HCT116 (cell line): ENCODE measurements at regions not wholly inside any gene's neighbourhood (a gene's known extent, or its start where the extent isn't known, plus 50 kb on each side); places are given as distances from the start of the nearest gene placed in this dataset.

Experiments used
- ATAC-seq: fragments of 200-7000 bp; cut with Tn5 transposase; 2 replicates; pipeline ENCODE4 v1.9.1; 2020; ENCODE audit warnings: mild to moderate bottlenecking, moderate library complexity
- BruUV-seq: library from RNA; stranded (reverse); fragments of 400-500 nt; replicated peaks from 2 replicates; lab custom pipeline; 2021; lab: Mats Ljungman, UMichigan
- CTCF ChIA-PET: fragments of 300-600 bp; sonication (Branson Sonifier 250); formaldehyde crosslinking; loops from one replicate; lab custom pipeline; 2021; ENCODE audit warnings: antibody characterized with exemption; lab: Charles Lee
- POLR2A ChIA-PET: fragments of 300-600, 350-600 bp; sonication (Branson Sonifier 250); formaldehyde crosslinking; loops from one replicate; lab custom pipeline; 2021; ENCODE audit warnings: antibody characterized with exemption; lab: Charles Lee
- RAD21 ChIA-PET, 2 experiments: fragments of 300-600 bp; sonication (Branson Sonifier 250); formaldehyde crosslinking; loops; one replicate each; lab custom pipeline; 2023; ENCODE audit warnings: low total read pairs in 2 of 2; ENCODE audit not compliant: uncharacterized antibody in 2 of 2, unreplicated experiment in 2 of 2, low non-redundant PET in 1 of 2; lab: Charles Lee
- DNase-seq: peaks from one replicate; pipeline ENCODE4 v3.0.0-alpha.2; 2010; ENCODE audit warnings: low read depth, low spot score
- H2AFZ ChIP-seq: fragments of 200-600 bp; shearing (Covaris generic), sonication (generic); 2 replicates; pipeline ENCODE4 v1.6.1; 2017; ENCODE audit warnings: low read depth, mixed run types, mixed read lengths, antibody characterized with exemption, low read length; ENCODE audit not compliant: poor library complexity, severe bottlenecking
- H3K27ac ChIP-seq: 2 replicates; pipeline ENCODE4 v1.5.1; 2012; ENCODE audit warnings: low read depth, low read length
- H3K27me3 ChIP-seq: fragments of 200-600 bp; sonication (generic); 2 replicates; pipeline ENCODE4 v1.6.1; 2016; ENCODE audit warnings: mixed run types, low read length, mixed read lengths; ENCODE audit not compliant: insufficient read depth
- H3K36me3 ChIP-seq, 2 experiments: fragments of 200-500 bp in 1 of 2; fragments of 200-600 bp in 1 of 2; sonication (Bioruptor generic) in 1 of 2; sonication (generic) in 1 of 2; 2 replicates each; pipeline versions ENCODE4 v1.5.1 to v1.6.1; 2014 to 2016; ENCODE audit warnings: low read length in 2 of 2, inconsistent platforms in 1 of 2, mixed read lengths in 1 of 2, mixed run types in 1 of 2; ENCODE audit not compliant: insufficient read depth in 2 of 2, control insufficient read depth in 1 of 2
- H3K4me1 ChIP-seq, 2 experiments: fragments of 200-600 bp in 1 of 2; sonication (generic) in 1 of 2; 2 replicates each; pipeline versions ENCODE4 v1.5.1 to v1.6.1; 2012 to 2017; ENCODE audit warnings: low read length in 2 of 2, inconsistent platforms in 1 of 2, mild to moderate bottlenecking in 1 of 2, mixed read lengths in 1 of 2, mixed run types in 1 of 2, moderate library complexity in 1 of 2; ENCODE audit not compliant: insufficient read depth in 2 of 2, control insufficient read depth in 1 of 2
- H3K4me2 ChIP-seq: fragments of 200-600 bp; sonication (generic); 2 replicates; pipeline ENCODE4 v1.6.1; 2017; ENCODE audit warnings: mixed run types, low read length, mixed read lengths
- H3K4me3 ChIP-seq, 2 experiments: fragments of 200-600 bp in 1 of 2; sonication (generic) in 1 of 2; replicated peaks in 1 of 2; 2 replicates each; pipeline ENCODE4 v1.5.1; 2011 to 2016; ENCODE audit warnings: low read length in 2 of 2, control low read depth in 1 of 2, low read depth in 1 of 2, mild to moderate bottlenecking in 1 of 2, mixed read lengths in 1 of 2, mixed run types in 1 of 2
- H3K79me2 ChIP-seq: fragments of 200-600 bp; sonication (generic); 2 replicates; pipeline ENCODE4 v1.6.1; 2017; ENCODE audit warnings: mild to moderate bottlenecking, mixed run types, low read length, moderate library complexity, mixed read lengths; ENCODE audit not compliant: insufficient read depth
- H3K9ac ChIP-seq: fragments of 200-600 bp; sonication (generic); 2 replicates; pipeline ENCODE4 v1.6.1; 2016; ENCODE audit warnings: low read length, mixed read lengths
- H3K9me2 ChIP-seq: fragments of 200-600 bp; sonication (generic), shearing (Covaris generic); 2 replicates; pipeline ENCODE4 v1.6.1; 2017; ENCODE audit warnings: mixed run types, mild to moderate bottlenecking, moderate library complexity; ENCODE audit not compliant: insufficient read depth
- H3K9me3 ChIP-seq, 2 experiments: fragments of 200-500 bp in 1 of 2; fragments of 200-600 bp in 1 of 2; sonication (Bioruptor generic) in 1 of 2; sonication (generic) in 1 of 2; 2 replicates each; pipeline ENCODE4 v1.6.1; 2014 to 2017; ENCODE audit warnings: low read length in 2 of 2, mixed read lengths in 2 of 2, inconsistent platforms in 1 of 2, low read depth in 1 of 2, mild to moderate bottlenecking in 1 of 2, mixed run types in 1 of 2, moderate library complexity in 1 of 2; ENCODE audit not compliant: control insufficient read depth in 1 of 2, insufficient read depth in 1 of 2
- H4K20me1 ChIP-seq: fragments of 200-600 bp; sonication (generic), shearing (Covaris generic); 2 replicates; pipeline ENCODE4 v1.6.1; 2017; ENCODE audit warnings: mixed run types, mild to moderate bottlenecking, moderate library complexity; ENCODE audit not compliant: insufficient read depth
- CBX3 ChIP-seq: IDR thresholded peaks from 2 replicates; pipeline ENCODE4 v1.6.1; 2012; ENCODE audit warnings: low read depth
- CEBPB ChIP-seq: IDR thresholded peaks from 2 replicates; pipeline ENCODE4 v1.6.1; 2012; ENCODE audit warnings: low read depth
- FOSL1 ChIP-seq: IDR thresholded peaks from 2 replicates; pipeline ENCODE4 v1.6.1; 2012; ENCODE audit warnings: low read depth
- RAD21 ChIP-seq: IDR thresholded peaks from 2 replicates; pipeline ENCODE4 v1.6.1; 2012; ENCODE audit warnings: low read depth, mild to moderate bottlenecking
- SIN3A ChIP-seq: IDR thresholded peaks from 2 replicates; pipeline ENCODE4 v1.6.1; 2012; ENCODE audit warnings: low read depth
- TCF7L2 ChIP-seq: IDR thresholded peaks from 2 replicates; pipeline ENCODE4 v1.7.0; 2011; ENCODE audit warnings: borderline replicate concordance, inconsistent platforms; ENCODE audit not compliant: insufficient read depth, insufficient read length; ENCODE audit errors: extremely low read depth
- YY1 ChIP-seq: IDR thresholded peaks from 2 replicates; pipeline ENCODE4 v1.6.1; 2011; ENCODE audit warnings: low read length, low read depth, moderate library complexity, mild to moderate bottlenecking; ENCODE audit not compliant: insufficient replicate concordance; ENCODE audit errors: extremely low read depth
- ZFX ChIP-seq: fragments of 450-650 bp; IDR thresholded peaks from 2 replicates; pipeline ENCODE4 v1.6.1; 2017
- ZNF274 ChIP-seq: fragments of 200-500 bp; sonication (Bioruptor generic); IDR thresholded peaks from 2 replicates; pipeline ENCODE4 v1.6.1; 2014; ENCODE audit warnings: mild to moderate bottlenecking, low read depth, low read length, inconsistent platforms
- intact Hi-C: fragments of 100-400 bp; cut with micrococcal nuclease; formaldehyde crosslinking; loops from 2 replicates; pipeline ENCODE4 v1.10.0; 2022
- TF ChIP-seq, protein P1 (sequence below): IDR thresholded peaks from 2 replicates; pipeline ENCODE4 v1.6.1; 2011; ENCODE audit warnings: mild to moderate bottlenecking, low read length, moderate library complexity; ENCODE audit not compliant: insufficient replicate concordance; ENCODE audit errors: extremely low read depth

DNA sequence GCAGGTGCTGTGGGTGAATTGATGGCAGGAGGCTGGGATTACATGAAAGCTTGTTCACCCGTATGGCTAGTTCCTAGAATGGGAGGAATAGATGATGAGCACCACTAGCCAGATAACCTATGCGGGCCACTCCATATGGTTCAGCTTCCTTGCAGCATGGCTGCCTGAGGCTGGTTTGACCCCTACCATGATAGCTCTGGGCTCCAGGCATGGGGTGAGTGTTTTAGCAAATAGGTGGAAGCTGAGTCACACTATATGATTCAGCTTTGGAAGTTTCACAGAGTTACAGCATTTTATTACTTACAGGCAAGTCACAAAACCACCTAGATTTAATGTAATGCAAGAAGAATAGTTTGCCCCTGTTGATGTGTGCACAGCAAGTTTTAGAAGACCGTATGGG is 603.2 kb downstream of the STIM2 start (continued):
- TF ChIP-seq, protein P1, sequence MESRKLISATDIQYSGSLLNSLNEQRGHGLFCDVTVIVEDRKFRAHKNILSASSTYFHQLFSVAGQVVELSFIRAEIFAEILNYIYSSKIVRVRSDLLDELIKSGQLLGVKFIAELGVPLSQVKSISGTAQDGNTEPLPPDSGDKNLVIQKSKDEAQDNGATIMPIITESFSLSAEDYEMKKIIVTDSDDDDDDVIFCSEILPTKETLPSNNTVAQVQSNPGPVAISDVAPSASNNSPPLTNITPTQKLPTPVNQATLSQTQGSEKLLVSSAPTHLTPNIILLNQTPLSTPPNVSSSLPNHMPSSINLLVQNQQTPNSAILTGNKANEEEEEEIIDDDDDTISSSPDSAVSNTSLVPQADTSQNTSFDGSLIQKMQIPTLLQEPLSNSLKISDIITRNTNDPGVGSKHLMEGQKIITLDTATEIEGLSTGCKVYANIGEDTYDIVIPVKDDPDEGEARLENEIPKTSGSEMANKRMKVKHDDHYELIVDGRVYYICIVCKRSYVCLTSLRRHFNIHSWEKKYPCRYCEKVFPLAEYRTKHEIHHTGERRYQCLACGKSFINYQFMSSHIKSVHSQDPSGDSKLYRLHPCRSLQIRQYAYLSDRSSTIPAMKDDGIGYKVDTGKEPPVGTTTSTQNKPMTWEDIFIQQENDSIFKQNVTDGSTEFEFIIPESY: no peak
- TF ChIP-seq CBX3: peak; percentile 51; the same call in 1 of the 2 replicates
- no peak for TF ChIP-seq SIN3A
- TF ChIP-seq TCF7L2: no peak
- peak; percentile 75 for TF ChIP-seq FOSL1
- TF ChIP-seq YY1: peak; percentile 69
- no peak for TF ChIP-seq RAD21
- TF ChIP-seq, all 23 proteins: peak for 5

- intact Hi-C loops: no loop called here
- ChIA-PET CTCF (no interaction called here), RAD21 (no interaction called here), POLR2A (no interaction called here)
- no peaks in the 10 kb centered on the region for H3K79me2 ChIP-seq
- no peak for DNase-seq
- H3K9me2 ChIP-seq: no peaks in the 10 kb centered on the region
- H3K27ac ChIP-seq: no peak overlapping the region
- no peak overlapping the region for H2AFZ ChIP-seq
- H3K4me1 ChIP-seq: peaks cover 0 to 10% of the 10 kb centered on the region in 2 experiments; a peak in 2 of 4 replicates
- H3K27me3 ChIP-seq: no peaks in the 10 kb centered on the region
- no peak overlapping the region for H3K9ac ChIP-seq
- H3K9me3 ChIP-seq: no peaks in the 10 kb centered on the region
- H3K4me2 ChIP-seq: no peak overlapping the region
- BruUV-seq: no TSS peak
- no peak for TF ChIP-seq ZFX
- TF ChIP-seq ZNF274: no peak
- TF ChIP-seq TCF7L2: no peak
- TF ChIP-seq CBX3: no peak
- TF ChIP-seq CEBPB: no peak
- TF ChIP-seq, all 23 proteins: peak for 0
- no peak overlapping the region for H3K4me3 ChIP-seq
- no peaks in the 10 kb centered on the region for H3K36me3 ChIP-seq
- H4K20me1 ChIP-seq: no peaks in the 10 kb centered on the region
- ATAC-seq: no peak
Observed at GRCh38 chr4:27467351-27467750, 606.7 kb downstream of the STIM2 start.
